ENCODE measurements at regions not wholly inside any gene's neighbourhood (a gene's known extent, or its start where the extent isn't known, plus 50 kb on each side); places are given as distances from the start of the nearest gene placed in this dataset.

- peak; percentile 49 for TF ChIP-seq CTCF (IDR thresholded peaks at IDR 0.05; ENCODE audit: insufficient read depth, missing control alignments)
- FAIRE-seq (no peak), DNase-seq (ENCODE audit: insufficient read length, low spot score) (no peak)
Measured at GRCh38 chr11:22920939-22921565, 60.8 kb upstream of the CCDC179 start.

- DNase-seq (ENCODE audit: insufficient read length, low spot score) = no peak
- FAIRE-seq = no peak
- no peak for TF ChIP-seq CTCF (IDR thresholded peaks at IDR 0.05; ENCODE audit: insufficient read depth, missing control alignments)
Measured at GRCh38 chr11:22922672-22923071, 62.4 kb upstream of the CCDC179 start.

GRCh38 chr11:22923561-22923960, 63.3 kb upstream of the CCDC179 start:
- TF ChIP-seq CTCF (IDR thresholded peaks at IDR 0.05; ENCODE audit: insufficient read depth, missing control alignments) = no peak
- no peak for DNase-seq (ENCODE audit: insufficient read length, low spot score)
- no peak for FAIRE-seq

DNA sequence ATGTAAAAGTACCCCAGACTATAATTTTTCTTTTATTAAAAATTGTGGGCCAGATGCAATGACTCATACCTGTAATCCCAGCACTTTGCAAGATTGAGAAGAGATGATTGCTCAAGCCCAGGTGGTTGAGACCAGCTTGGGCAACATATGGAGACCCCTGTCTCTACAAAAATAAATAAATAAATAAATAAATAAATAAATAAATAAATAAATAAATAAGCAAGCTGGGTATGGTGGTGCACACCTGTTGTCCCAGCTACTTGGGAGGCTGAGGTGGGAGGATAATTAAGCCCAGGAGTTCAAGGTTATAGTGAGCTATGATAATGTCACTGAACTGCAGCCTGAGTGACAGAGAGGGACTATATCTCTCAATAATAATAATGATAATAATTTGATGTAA, 66.1 kb upstream of the CCDC179 start:
- DNase-seq (ENCODE audit: insufficient read length, low spot score) = no peak
- TF ChIP-seq CTCF (IDR thresholded peaks at IDR 0.05; ENCODE audit: insufficient read depth, missing control alignments) = no peak
- FAIRE-seq = no peak

DNA sequence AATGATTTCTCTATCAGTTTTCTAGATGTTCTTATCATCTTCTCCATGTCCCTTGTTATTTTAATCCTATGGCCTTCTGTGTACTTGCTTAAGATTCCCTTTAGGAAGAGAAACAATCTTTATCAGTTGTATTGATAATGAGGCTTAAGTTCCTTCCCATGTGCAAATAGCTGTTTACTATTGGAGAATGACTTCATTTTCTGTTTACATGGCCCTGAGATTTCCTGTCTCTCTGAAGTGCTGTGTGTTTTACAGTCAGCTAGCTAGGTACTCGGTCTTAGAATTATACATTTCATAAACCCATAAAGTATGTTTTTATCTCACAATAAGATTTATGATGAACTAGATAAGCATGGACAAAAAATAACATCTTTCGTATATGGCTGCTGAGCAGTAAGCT, 67.5 kb upstream of the CCDC179 start:
- no peak for DNase-seq (ENCODE audit: insufficient read length, low spot score)
- no peak for FAIRE-seq
- no peak for TF ChIP-seq CTCF (IDR thresholded peaks at IDR 0.05; ENCODE audit: insufficient read depth, missing control alignments)

GRCh38 chr11:22928207-22928917, 68.1 kb upstream of the CCDC179 start:
- DNase-seq (ENCODE audit: insufficient read length, low spot score) (no peak), FAIRE-seq (no peak)
- no peak for TF ChIP-seq CTCF (IDR thresholded peaks at IDR 0.05; ENCODE audit: insufficient read depth, missing control alignments)

Measured in D721Med (cell line).